Thymus (tissue), 11 donors: ENCODE measurements at regions not wholly inside any gene's neighbourhood (a gene's known extent, or its start where the extent isn't known, plus 50 kb on each side); places are given as distances from the start of the nearest gene placed in this dataset.

Experiments
- DNase-seq, 9 donors: peaks; one replicate each; pipeline ENCODE4 v3.0.0-alpha.2; 2013; ENCODE audit warnings: low spot score in 9 of 9, low read depth in 6 of 9, missing footprints in 1 of 9
- H3K27ac ChIP-seq, 2 donors: one replicate each; pipeline ENCODE4 v1.5.1; 2013; ENCODE audit warnings: control low read depth in 1 of 2, low read depth in 1 of 2, low read length in 1 of 2, mild to moderate bottlenecking in 1 of 2, moderate library complexity in 1 of 2
- H3K27me3 ChIP-seq, 2 donors: one replicate each; pipeline ENCODE4 v1.5.1; 2013; ENCODE audit warnings: low read length in 1 of 2; ENCODE audit not compliant: control insufficient read depth in 2 of 2, insufficient read depth in 1 of 2
- H3K36me3 ChIP-seq, 2 donors: one replicate each; pipeline ENCODE4 v1.5.1; 2013; ENCODE audit warnings: low read length in 1 of 2, mild to moderate bottlenecking in 1 of 2, moderate library complexity in 1 of 2; ENCODE audit not compliant: control insufficient read depth in 2 of 2, insufficient read depth in 2 of 2
- H3K4me1 ChIP-seq, 2 donors: one replicate each; pipeline ENCODE4 v1.5.1; 2013; ENCODE audit warnings: low read length in 2 of 2; ENCODE audit not compliant: control insufficient read depth in 2 of 2, insufficient read depth in 2 of 2
- H3K4me3 ChIP-seq, 2 donors: one replicate each; pipeline ENCODE4 v1.5.1; 2013; ENCODE audit warnings: low read length in 2 of 2, control low read depth in 1 of 2, mild to moderate bottlenecking in 1 of 2
- H3K9me3 ChIP-seq, 2 donors: one replicate each; pipeline ENCODE4 v1.5.1; 2013; ENCODE audit warnings: low read length in 1 of 2, mild to moderate bottlenecking in 1 of 2; ENCODE audit not compliant: control insufficient read depth in 2 of 2, insufficient read depth in 1 of 2
- WGBS: extraction: QIAGEN DNeasy Blood & Tissue Kit; methylation state at CpG from one replicate; pipeline ENCODE4 v1.1.7; 2013; 5-methylcytosine and 5-hydroxymethylcytosine counted together
- donor health status: healthy.

DNA sequence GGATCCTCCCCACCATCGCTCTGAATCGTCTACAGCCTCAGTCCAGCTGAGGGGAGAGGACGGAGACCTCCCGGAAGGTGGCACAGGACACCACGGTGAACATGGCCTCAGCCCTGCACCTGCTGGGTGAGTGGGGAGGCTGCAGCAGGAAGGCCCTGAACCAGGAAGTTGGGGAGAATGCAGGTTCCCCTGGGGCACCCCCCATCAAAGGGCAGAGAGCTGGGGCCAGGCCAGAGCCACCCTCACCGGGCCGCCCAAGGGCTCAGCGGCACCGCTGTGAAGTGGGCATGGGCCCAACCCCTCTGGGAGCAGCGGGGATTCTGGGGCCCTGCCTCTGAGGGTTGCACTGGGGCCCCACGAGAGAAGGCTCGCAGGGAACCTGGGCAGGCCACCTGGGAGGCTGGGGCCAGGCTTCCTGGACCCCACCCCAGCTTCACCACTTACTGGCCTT, 98.7 kb downstream of the MICALL2 start:
- peaks cover 0 to 16% of the 10 kb centered on the region in 2 donors for H3K27me3 ChIP-seq
- H3K9me3 ChIP-seq = no peaks in the 10 kb centered on the region
- no peak overlapping the region for H3K4me3 ChIP-seq
- no peak for DNase-seq
- H3K36me3 ChIP-seq = no peaks in the 10 kb centered on the region
- WGBS = 92% methylated on average over 12 of the region's 12 CpGs
- no peak overlapping the region for H3K27ac ChIP-seq
- H3K4me1 ChIP-seq = no peaks in the 10 kb centered on the region

DNA sequence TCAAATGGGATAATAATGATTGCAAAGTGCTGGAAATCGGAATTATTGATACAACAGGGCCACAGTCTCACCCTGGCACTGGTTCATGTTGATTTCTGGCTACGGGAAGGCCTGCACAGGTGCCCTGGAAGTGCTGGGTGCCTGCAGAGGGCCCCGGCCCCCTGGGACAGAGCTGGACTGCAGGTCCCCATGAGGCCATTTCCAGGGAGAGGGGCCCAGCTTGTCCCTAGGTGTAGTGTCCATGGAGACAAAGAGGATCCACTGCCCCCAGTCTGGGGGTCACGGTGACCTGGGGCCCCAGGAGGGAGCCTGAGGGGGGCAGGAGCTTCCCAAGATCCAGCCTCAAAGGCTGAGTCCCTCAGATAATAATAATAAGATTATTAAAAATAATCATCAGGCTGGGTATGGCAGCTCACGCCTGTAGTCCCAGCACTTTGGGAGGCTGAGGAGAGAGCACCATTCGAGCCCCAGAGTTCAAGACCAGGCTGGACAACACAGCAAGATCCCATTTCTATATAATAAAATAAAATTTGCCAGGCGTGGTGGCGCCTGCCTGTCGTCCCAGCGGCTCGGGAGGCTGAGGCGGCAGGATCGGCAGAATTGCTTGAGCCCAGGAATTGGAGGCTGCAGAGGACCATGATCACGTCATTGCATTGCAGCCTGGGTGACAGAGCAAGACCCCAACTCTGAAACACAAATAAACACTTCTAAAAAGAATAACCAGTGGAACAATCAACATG, 98.1 kb downstream of the MICALL2 start:
- Histone ChIP-seq H3K4me1 (no peaks in the 10 kb centered on the region), H3K9me3 (no peaks in the 10 kb centered on the region), H3K27me3 (peaks cover 0 to 18% of the 10 kb centered on the region in 2 donors), H3K36me3 (no peaks in the 10 kb centered on the region), H3K4me3 (no peak overlapping the region), H3K27ac (no peak overlapping the region)
- no peak for DNase-seq
- WGBS = 90% methylated on average over 14 of the region's 14 CpGs

DNA sequence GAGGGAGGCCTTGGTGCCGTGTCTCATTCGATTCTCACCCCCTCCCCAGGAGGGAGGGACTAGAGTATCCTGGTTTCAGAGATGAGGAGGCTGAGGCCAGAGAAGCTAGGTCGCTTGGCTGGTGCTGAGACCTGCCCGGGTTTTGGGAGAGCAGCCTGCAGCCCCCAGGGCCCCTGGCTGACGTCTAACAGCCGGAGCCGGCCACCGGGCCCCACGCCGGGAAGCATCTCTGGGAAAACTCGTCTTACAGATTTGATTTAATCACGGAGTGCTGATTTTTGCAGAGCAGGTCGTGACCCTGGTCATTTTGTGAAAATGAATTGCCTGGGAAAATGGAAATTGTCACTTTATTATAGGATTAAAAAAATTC, 97.5 kb downstream of the MICALL2 start:
- Histone ChIP-seq H3K27ac (no peak overlapping the region), H3K4me3 (no peak overlapping the region), H3K36me3 (no peaks in the 10 kb centered on the region), H3K27me3 (peaks cover 0 to 23% of the 10 kb centered on the region in 2 donors), H3K4me1 (no peaks in the 10 kb centered on the region), H3K9me3 (no peaks in the 10 kb centered on the region)
- no peak for DNase-seq
- 70% methylated on average over 13 of the region's 13 CpGs for WGBS

DNA sequence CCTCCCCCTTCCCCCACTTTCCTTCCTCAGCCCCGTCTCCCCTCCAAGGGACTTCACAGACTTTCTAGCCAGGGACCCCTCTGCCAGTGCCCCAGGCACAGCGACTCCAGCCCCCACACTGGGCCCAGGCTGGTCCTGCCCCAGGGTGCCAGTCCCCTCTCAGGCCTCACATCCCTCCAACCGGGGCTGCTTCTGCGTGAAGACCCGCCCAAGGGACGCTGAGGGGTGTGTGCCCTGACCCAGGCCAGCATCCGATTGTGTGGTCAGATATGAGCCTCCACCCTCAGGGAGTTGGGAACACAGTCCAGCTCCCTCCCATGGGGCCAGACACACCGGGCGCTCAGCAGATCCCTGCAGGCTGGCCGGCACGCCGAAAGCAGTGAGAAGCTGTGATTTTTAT, 97.0 kb downstream of the MICALL2 start:
- no peaks in the 10 kb centered on the region for H3K4me1 ChIP-seq
- no peak overlapping the region for H3K27ac ChIP-seq
- 79% methylated on average over 12 of the region's 12 CpGs for WGBS
- H3K27me3 ChIP-seq = peaks cover 3 to 29% of the 10 kb centered on the region in 2 donors
- H3K36me3 ChIP-seq = no peaks in the 10 kb centered on the region
- H3K4me3 ChIP-seq = no peak overlapping the region
- DNase-seq = no peak
- H3K9me3 ChIP-seq = no peaks in the 10 kb centered on the region

DNA sequence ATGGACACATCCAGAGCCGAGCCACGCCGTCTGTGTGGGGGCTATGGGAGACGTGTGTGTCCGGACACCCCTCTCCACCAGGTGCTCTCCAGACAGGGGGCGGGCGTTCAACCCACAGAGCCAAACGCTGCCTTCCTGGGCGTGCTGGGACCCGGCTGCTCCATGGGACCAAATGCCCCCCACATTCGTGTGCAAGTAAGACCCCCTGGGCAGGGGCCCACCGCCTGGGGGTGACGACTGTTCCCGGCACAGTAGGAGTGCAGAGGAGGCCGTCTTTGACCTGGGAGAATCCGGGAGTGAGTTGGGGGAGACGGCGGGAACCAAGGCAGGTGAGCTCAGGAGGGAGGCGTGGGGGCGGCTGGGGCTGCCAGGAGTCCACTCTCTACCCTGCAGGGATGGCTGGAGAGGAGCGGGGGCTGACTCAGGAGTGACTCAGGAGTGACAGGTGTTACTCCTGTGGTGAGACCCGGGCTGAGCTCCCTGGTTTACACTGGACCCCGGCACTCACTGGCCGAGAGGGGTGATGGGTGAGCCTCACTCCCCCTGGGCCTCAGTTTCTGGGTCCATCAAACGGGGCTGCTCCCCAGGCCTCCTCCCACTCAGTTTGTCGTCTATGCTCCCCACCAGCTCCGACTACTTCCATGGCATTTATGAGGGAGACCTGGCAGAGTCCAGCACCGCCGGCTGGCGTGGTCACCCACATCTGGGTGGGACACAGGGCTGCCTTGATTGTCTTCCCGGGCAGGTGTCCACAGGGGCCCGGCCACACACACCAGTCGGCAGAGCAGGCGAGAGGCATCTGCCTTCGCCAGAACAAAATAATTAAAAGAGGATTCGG, 95.0 kb downstream of the MICALL2 start:
- DNase-seq = no peak
- no peak overlapping the region for H3K4me3 ChIP-seq
- no peaks in the 10 kb centered on the region for H3K36me3 ChIP-seq
- peaks cover 0 to 4% of the 10 kb centered on the region in 2 donors for H3K4me1 ChIP-seq
- no peaks in the 10 kb centered on the region for H3K9me3 ChIP-seq
- WGBS = 80% methylated on average over 36 of the region's 36 CpGs
- H3K27me3 ChIP-seq = peaks cover 22 to 49% of the 10 kb centered on the region in 2 donors
- H3K27ac ChIP-seq = no peak overlapping the region

DNA sequence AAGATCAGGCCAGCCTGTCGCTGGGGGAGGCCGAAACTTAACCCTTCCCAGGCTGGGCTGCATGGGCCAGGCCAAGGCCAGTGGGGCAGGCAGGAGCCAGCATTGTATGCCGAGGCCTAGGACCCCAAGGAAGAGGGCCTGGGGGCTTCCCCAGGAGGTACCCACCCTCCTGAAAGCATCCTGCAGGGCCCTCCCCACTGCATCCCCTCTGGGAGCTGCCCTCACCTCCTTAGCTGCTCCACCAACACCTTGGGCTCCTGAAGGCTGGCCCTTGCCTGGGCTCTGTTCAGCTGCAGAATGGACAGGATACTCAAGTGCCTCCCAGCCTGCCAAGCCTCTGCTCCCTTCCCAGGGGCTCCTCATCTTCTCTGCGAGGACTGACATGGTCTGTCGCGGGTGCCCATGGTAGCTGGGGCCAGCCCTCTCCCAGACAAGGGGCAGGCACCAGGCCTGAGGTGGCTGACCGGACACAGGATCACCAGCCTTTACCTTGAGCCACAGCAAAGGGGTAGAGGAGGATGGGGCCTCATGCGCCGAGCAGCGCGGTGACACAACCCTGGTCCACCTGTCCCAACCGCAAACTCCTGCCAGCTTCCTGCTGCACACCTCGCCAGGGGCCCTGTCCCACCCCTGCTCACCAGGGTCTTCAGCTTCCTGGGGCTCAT, 94.2 kb downstream of the MICALL2 start:
- WGBS = 84% methylated on average over 13 of the region's 13 CpGs
- peaks cover 0 to 4% of the 10 kb centered on the region in 2 donors for H3K4me1 ChIP-seq
- peaks cover 26 to 56% of the 10 kb centered on the region in 2 donors for H3K27me3 ChIP-seq

DNA sequence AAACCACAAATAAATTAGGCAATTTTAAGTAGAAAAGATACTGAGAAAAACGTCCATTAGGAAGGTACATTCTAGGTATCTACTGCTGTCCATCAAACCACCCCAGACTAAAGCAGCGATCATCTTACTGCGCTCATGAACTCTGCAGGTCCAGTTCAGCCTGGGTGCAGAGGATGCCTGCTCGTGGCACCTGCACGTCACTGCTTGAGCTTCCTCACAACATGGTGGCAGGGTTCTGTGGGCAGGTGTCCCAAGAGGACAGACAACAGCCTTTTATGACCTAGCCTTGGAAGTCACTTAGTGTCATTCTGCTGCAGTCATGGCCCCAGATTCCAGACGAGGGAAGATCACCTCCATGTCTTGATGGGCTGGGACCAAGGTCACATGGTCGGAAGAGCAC, 93.4 kb downstream of the MICALL2 start:
- no peak overlapping the region for H3K27ac ChIP-seq
- no peaks in the 10 kb centered on the region for H3K9me3 ChIP-seq
- no peak overlapping the region for H3K4me3 ChIP-seq
- H3K27me3 ChIP-seq = peaks cover 26 to 64% of the 10 kb centered on the region in 2 donors
- no peaks in the 10 kb centered on the region for H3K36me3 ChIP-seq
- no peak for DNase-seq
- WGBS = 91% methylated on average over 7 of the region's 7 CpGs
- peaks cover 0 to 4% of the 10 kb centered on the region in 2 donors for H3K4me1 ChIP-seq

More for the DNA sequence above, 94.2 kb downstream of the MICALL2 start:
- H3K36me3 ChIP-seq = no peaks in the 10 kb centered on the region
- DNase-seq = no peak
- no peak overlapping the region for H3K4me3 ChIP-seq
- no peak overlapping the region for H3K27ac ChIP-seq
- H3K9me3 ChIP-seq = no peaks in the 10 kb centered on the region

DNA sequence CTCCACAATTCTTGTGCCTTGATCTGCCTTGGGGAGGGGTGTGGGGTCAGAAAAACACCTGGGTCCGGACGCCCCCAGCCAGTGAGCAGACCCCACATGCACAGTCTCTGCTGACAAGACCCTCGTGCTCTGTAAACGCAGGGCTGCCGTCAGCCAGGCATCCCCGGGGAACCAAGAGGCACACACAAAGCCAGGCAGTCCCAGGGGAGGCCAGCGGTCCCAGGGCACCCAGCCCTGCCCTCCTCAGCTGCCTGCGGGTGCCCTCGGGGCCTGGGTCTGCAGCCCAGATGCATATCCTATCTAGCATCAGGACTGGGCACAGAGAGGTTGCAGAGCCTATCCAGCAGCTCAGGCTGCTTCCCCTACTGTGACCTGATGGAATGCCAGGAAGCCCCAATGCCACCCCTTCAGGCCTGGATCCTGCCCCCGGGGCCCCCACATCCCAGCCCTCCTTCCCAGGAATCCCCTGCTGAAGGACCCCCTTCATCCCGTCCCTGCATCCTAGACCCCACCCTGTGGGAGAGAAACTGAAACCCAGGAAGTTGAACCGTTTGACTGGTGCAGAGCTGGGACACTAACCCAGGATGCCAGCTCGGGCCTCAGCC, 92.4 kb downstream of the MICALL2 start:
- Histone ChIP-seq H3K4me3 (no peak overlapping the region), H3K27me3 (peaks cover 26 to 70% of the 10 kb centered on the region in 2 donors), H3K9me3 (no peaks in the 10 kb centered on the region), H3K27ac (no peak overlapping the region), H3K36me3 (no peaks in the 10 kb centered on the region), H3K4me1 (peaks cover 0 to 4% of the 10 kb centered on the region in 2 donors)
- WGBS = 69% methylated on average over 13 of the region's 13 CpGs
- no peak for DNase-seq
